GM23248 (cell line): ENCODE measurements at regions not wholly inside any gene's neighbourhood (a gene's known extent, or its start where the extent isn't known, plus 50 kb on each side); places are given as distances from the start of the nearest gene placed in this dataset.

Experiments
- EZH2 ChIP-seq: fragments of 200-600 bp; sonication (generic); IDR thresholded peaks from 2 replicates; pipeline ENCODE4 v1.6.1; 2018; ENCODE audit warnings: antibody characterized with exemption, mild to moderate bottlenecking; ENCODE audit not compliant: insufficient read depth, poor library complexity, severe bottlenecking
- EZH2phosphoT487 ChIP-seq: fragments of 200-600 bp; sonication (generic); IDR thresholded peaks from 2 replicates; pipeline ENCODE4 v1.6.1; 2018; ENCODE audit warnings: antibody characterized with exemption, moderate library complexity, mild to moderate bottlenecking, low read depth; ENCODE audit not compliant: insufficient read depth

- TF ChIP-seq EZH2 (no peak), EZH2phosphoT487 (no peak)
Observed at GRCh38 chr6:18585032-18585573, 198.0 kb downstream of the RNF144B start.
